Spleen (tissue), 11 donors: ENCODE measurements at regions not wholly inside any gene's neighbourhood (a gene's known extent, or its start where the extent isn't known, plus 50 kb on each side); places are given as distances from the start of the nearest gene placed in this dataset.
A peak's percentile ranks its signal among the peaks of the same experiment; 100 is the strongest.

Experiments
- DNase-seq: peaks from one replicate; pipeline ENCODE4 v3.0.0-alpha.2; 2020
- H3K27ac ChIP-seq, 8 donors: fragments of 200-600 bp; sonication (generic) in 7 of 8; 1 replicate in 4 of 8; 2 replicates in 4 of 8; pipeline versions ENCODE4 v1.5.0 to v1.8.0; 2016 to 2021; ENCODE audit warnings: inconsistent platforms in 4 of 8, mild to moderate bottlenecking in 4 of 8, moderate library complexity in 1 of 8
- H3K27me3 ChIP-seq, 7 donors: fragments of 200-600 bp; sonication (generic) in 6 of 7; replicated peaks in 1 of 7; 1 replicate in 4 of 7; 2 replicates in 3 of 7; pipeline versions ENCODE4 v1.5.0 to v1.8.0; 2016 to 2021; ENCODE audit warnings: inconsistent platforms in 3 of 7, mild to moderate bottlenecking in 1 of 7
- H3K36me3 ChIP-seq, 6 donors: fragments of 200-600 bp; sonication (generic) in 5 of 6; 1 replicate in 4 of 6; 2 replicates in 2 of 6; pipeline versions ENCODE4 v1.5.0 to v1.8.0; 2016 to 2021; ENCODE audit warnings: inconsistent platforms in 2 of 6
- H3K4me1 ChIP-seq, 6 donors: fragments of 200-600 bp; sonication (generic) in 5 of 6; 1 replicate in 3 of 6; 2 replicates in 3 of 6; pipeline versions ENCODE4 v1.5.0 to v1.8.0; 2016 to 2021; ENCODE audit warnings: inconsistent platforms in 3 of 6
- H3K4me3 ChIP-seq, 8 donors: fragments of 200-600 bp; sonication (generic) in 7 of 8; 1 replicate in 4 of 8; 2 replicates in 4 of 8; pipeline versions ENCODE4 v1.5.0 to v1.8.0; 2016 to 2021; ENCODE audit warnings: inconsistent platforms in 4 of 8, mild to moderate bottlenecking in 4 of 8, moderate library complexity in 2 of 8
- H3K9me3 ChIP-seq, 8 donors: fragments of 200-600 bp; sonication (generic) in 7 of 8; 1 replicate in 4 of 8; 2 replicates in 4 of 8; pipeline versions ENCODE4 v1.5.0 to v1.8.0; 2016 to 2021; ENCODE audit warnings: inconsistent platforms in 4 of 8
- CTCF ChIP-seq, 11 experiments: fragments of 200-600 bp in 7 of 11; fragments of 450-650 bp in 4 of 11; sonication (generic) in 4 of 11; IDR thresholded peaks in 8 of 11; conservative IDR thresholded peaks in 3 of 11; 1 replicate in 7 of 11; 2 replicates in 4 of 11; pipeline versions ENCODE4 v1.4.0 to v1.8.0; 2016 to 2021; ENCODE audit warnings: antibody characterized with exemption in 11 of 11, inconsistent platforms in 4 of 11, mild to moderate bottlenecking in 1 of 11
- POLR2A ChIP-seq, 3 donors: fragments of 450-650 bp; IDR thresholded peaks; one replicate each; pipeline ENCODE4 v1.5.1; 2017; ENCODE audit warnings: antibody characterized with exemption in 3 of 3, mild to moderate bottlenecking in 1 of 3
- POLR2AphosphoS5 ChIP-seq, 3 donors: sonication (generic); formaldehyde crosslinking; IDR thresholded peaks; one replicate each; pipeline ENCODE4 v1.5.1; 2017; ENCODE audit warnings: antibody characterized with exemption in 3 of 3
- WGBS, 5 donors: extraction: QIAGEN DNeasy Blood & Tissue Kit in 3 of 5; methylation state at CpG; one replicate each; pipeline versions ENCODE4 v1.1.5 to v1.1.7; 2013 to 2018; 5-methylcytosine and 5-hydroxymethylcytosine counted together
- intact Hi-C: fragments of 100-400 bp; cut with DNase I; formaldehyde crosslinking; loops from one replicate; pipeline ENCODE4 v1.15.0; 2023; ENCODE audit warnings: low total_unique reads
- donor health status: healthy with polysubstance abuse.
- donor health status: DM: no; HTN: no; CAD: no; lungs with moderate emphysema.
- donor health status: DM: no; HTN: no; CAD: no.
- donor health status: Bipolar disorder and iron deficiency.
- donor health status: healthy.
- donor health status: DM: no; HTN: no; CAD: no.
- donor health status: DM: yes; HTN: yes; CAD: no.

GRCh38 chr6:168877821-168878282, 375.8 kb downstream of the THBS2 start:
- TF ChIP-seq POLR2AphosphoS5 (IDR thresholded peaks at IDR 0.05) = no peak
- no peak for TF ChIP-seq CTCF (IDR thresholded peaks at IDR 0.05 in 8 of 11, conservative IDR thresholded peaks at IDR 0.05 in 3 of 11)
- TF ChIP-seq POLR2A (IDR thresholded peaks at IDR 0.05) = no peak
- H3K36me3 ChIP-seq = no peaks in the 10 kb centered on the region
- H3K4me3 ChIP-seq = no peak overlapping the region
- intact Hi-C loops = no loop called here
- H3K9me3 ChIP-seq = no peaks in the 10 kb centered on the region
- peaks cover 0 to 20% (median 0%) of the 10 kb centered on the region in 7 donors for H3K27me3 ChIP-seq
- H3K4me1 ChIP-seq = peaks cover 0 to 6% (median 0%) of the 10 kb centered on the region in 6 donors
- DNase-seq = no peak
- 53 to 72% (median 60%) methylated on average over 9 to 10 of the region's 10 CpGs for WGBS, 5 donors
- H3K27ac ChIP-seq = peak overlapping the region in 2 of 8 donors; percentile 31 to 42

GRCh38 chr6:168876956-168877355, 376.7 kb downstream of the THBS2 start:
- peaks cover 0 to 20% (median 0%) of the 10 kb centered on the region in 7 donors for H3K27me3 ChIP-seq
- no peaks in the 10 kb centered on the region for H3K36me3 ChIP-seq
- intact Hi-C loops = no loop called here
- no peak overlapping the region for H3K4me3 ChIP-seq
- DNase-seq = no peak
- no peak overlapping the region for H3K27ac ChIP-seq
- H3K9me3 ChIP-seq = no peaks in the 10 kb centered on the region
- peaks cover 0 to 6% (median 0%) of the 10 kb centered on the region in 6 donors for H3K4me1 ChIP-seq
- TF ChIP-seq POLR2A (IDR thresholded peaks at IDR 0.05) (no peak), CTCF (IDR thresholded peaks at IDR 0.05 in 8 of 11, conservative IDR thresholded peaks at IDR 0.05 in 3 of 11) (no peak), POLR2AphosphoS5 (IDR thresholded peaks at IDR 0.05) (no peak)
- WGBS, 5 donors = 69 to 81% (median 79%) methylated on average over 13 to 15 of the region's 15 CpGs

DNA sequence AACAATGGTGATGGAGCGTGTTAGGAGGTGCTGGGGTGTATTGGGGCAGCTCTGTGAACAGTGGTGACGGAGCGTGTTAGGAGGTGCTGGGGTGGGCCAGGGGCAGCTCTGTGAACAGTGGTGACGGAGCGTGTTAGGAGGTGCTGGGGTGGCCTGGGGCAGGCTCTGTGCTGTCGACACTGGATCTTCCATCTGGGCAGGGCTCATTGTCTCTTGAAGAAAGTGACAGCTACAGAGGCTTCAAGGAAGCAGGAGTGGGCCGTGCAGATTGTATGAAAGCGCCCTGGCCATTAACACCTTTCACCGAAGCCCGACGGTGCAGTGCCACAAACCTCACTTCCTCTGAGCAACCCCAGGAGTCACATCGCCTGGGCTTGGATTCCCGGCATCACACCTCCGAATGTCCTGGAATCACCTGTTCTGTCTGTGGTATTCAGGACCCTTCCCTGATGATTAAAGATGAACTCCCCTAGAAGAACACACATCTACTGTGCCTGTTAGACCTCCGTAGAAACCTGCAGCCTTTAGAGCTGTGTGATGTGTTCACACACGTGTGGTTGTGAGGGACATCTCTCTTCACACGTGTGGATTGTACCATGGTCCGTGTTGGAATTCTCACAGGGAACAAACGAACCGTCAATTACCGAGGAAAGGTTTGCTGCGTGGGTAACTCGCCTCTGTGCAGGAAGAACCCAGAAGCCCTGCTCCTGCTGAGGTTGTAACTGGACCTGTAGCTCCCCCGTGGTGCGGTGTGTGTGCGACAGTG, 377.7 kb downstream of the THBS2 start:
- no peak for DNase-seq
- Histone ChIP-seq H3K4me3 (no peak overlapping the region), H3K9me3 (no peaks in the 10 kb centered on the region), H3K27ac (no peak overlapping the region), H3K4me1 (peaks cover 0 to 6% (median 0%) of the 10 kb centered on the region in 6 donors), H3K27me3 (peaks cover 0 to 20% (median 0%) of the 10 kb centered on the region in 7 donors), H3K36me3 (no peaks in the 10 kb centered on the region)
- 87 to 93% (median 89%) methylated on average over 25 to 26 of the region's 26 CpGs for WGBS, 5 donors
- intact Hi-C loops = no loop called here
- TF ChIP-seq CTCF (IDR thresholded peaks at IDR 0.05 in 8 of 11, conservative IDR thresholded peaks at IDR 0.05 in 3 of 11) = no peak
- TF ChIP-seq POLR2A (IDR thresholded peaks at IDR 0.05) = no peak
- TF ChIP-seq POLR2AphosphoS5 (IDR thresholded peaks at IDR 0.05) = no peak

- H3K4me3 ChIP-seq = no peak overlapping the region
- no peak overlapping the region for H3K27ac ChIP-seq
- peaks cover 0 to 20% (median 0%) of the 10 kb centered on the region in 7 donors for H3K27me3 ChIP-seq
- TF ChIP-seq POLR2A (IDR thresholded peaks at IDR 0.05) = no peak
- TF ChIP-seq CTCF (IDR thresholded peaks at IDR 0.05 in 8 of 11, conservative IDR thresholded peaks at IDR 0.05 in 3 of 11) = no peak
- no peak for TF ChIP-seq POLR2AphosphoS5 (IDR thresholded peaks at IDR 0.05)
- H3K36me3 ChIP-seq = no peaks in the 10 kb centered on the region
- H3K4me1 ChIP-seq = peaks cover 0 to 6% (median 0%) of the 10 kb centered on the region in 6 donors
- intact Hi-C loops = no loop called here
- no peak for DNase-seq
- no peaks in the 10 kb centered on the region for H3K9me3 ChIP-seq
- WGBS, 5 donors = 86 to 95% (median 93%) methylated on average over 10 of the region's 10 CpGs
Observed at GRCh38 chr6:168874637-168875036, 379.0 kb downstream of the THBS2 start.
